HG02884 (cell line): ENCODE measurements at regions not wholly inside any gene's neighbourhood (a gene's known extent, or its start where the extent isn't known, plus 50 kb on each side); places are given as distances from the start of the nearest gene placed in this dataset.

Source experiments
- ATAC-seq: cut with Tn5 transposase; IDR thresholded peaks from one replicate; pipeline ENCODE4 v1.9.1; 2021; ENCODE audit warnings: mild to moderate bottlenecking, moderate library complexity; ENCODE audit not compliant: unreplicated experiment

DNA sequence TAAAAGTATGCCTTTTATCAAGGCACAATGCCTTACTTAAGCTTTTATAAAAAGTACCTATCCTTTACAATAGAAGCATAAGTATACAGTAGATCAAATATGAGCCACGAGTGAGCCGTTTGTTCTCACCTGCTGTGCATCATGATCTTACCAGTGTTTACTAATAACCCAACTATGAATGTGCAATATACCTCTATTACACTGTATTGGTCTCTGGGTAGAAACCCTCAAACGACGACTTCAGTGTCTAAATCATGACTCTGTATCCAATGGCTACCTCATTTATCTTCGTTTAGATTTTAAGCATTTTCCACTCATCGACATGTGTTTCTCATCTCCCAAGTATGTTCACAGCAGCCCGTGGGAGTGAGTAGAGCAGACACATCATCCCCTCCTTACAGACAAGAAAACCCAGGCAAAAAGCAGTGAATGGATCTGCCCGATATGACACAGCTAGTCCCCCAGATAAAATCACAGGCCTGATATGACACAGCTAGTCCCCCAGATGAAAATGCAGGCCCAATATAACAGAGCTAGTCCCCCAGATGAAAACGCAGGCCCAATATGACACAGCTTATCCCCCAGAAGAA, 279.8 kb downstream of the TNS1 start:
- ATAC-seq = no peak

GRCh38 chr2:217717646-217718045, 285.1 kb downstream of the TNS1 start:
- ATAC-seq = no peak

DNA sequence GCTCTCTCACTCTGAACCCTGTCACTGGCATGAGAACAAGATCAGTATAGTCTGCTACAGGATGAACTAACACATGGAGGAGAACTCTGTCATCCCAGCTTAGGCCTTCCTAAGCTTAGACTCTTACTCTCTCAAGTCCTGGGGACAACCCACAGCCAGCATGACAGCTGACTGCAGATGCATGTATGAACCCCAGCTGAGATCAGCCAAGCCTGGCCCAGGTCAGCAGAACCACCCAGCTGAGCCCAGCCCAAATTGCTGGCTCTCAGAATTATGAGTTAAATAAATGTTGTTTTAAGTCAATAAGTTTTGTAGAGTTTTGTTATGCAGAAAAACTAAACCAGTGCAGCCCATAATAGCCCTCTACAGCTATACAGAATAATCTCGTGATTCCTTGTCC, 287.3 kb downstream of the TNS1 start:
- no peak for ATAC-seq

DNA sequence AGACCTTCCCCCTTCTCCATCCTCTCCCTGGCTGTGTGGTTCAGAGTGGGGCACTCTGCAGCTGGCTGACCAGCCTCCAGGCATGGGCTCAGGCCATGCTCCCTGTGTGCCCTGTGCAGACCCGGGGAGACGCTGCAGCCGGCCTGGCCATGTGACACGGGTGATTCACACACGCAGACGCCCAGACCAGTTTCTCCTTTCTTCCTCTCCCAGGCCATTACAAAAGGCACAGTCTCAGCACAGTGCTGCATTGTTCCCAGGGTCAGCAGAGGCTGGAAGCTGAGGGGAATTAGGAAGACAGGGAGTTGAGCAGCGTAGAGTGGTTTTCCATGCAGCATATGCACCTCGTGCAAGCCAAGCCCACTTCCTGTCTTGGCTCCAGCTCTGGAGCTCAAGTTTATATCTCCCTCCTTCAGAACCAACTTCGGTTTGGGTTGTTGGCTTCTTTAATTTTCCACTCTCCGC, 288.5 kb downstream of the TNS1 start:
- ATAC-seq = no peak

DNA sequence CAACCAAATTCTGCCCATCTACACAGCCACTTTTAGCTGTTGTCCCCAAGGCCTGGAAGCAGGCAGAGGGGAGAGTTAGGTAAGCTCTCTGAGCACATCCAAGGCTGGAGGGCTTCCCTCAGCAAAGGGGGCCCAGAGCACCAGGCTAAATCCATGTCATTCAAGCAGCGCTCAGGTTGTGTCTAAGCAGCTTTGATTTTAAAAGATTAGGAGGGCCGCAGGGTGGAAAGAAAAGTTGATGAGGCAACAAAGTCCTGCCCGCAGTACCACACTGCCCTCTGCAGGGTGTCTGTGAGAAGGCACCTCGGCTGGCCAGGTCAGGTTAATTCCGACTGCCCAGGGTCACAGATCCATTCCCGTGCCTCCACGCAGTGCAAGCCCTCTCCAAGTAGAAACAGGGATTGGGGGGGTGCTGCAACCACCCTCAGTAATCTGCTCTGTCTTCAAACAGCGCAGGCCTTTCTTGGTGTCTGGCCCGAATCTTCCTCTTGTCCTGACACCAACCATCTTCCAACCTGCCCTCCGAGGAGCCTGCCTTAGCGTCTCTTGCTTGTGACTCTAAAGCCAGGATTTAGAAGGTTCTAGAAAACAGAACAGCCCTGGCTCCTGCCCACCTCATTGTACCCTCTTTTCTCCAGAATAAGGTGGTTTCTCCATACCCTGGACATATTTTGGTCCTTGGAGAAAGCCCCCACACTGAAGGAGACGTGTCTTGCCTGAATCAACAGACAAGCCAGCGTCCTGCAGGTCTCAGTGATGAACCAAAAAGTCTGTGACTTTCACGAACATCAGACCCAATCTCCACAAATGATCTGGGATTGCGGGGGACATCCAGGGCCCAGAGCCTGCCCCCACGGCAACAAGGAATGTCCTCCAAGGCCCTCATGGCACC, 289.2 kb downstream of the TNS1 start:
- no peak for ATAC-seq

- ATAC-seq = no peak
Measured at GRCh38 chr2:217712431-217712830, 290.4 kb downstream of the TNS1 start.

DNA sequence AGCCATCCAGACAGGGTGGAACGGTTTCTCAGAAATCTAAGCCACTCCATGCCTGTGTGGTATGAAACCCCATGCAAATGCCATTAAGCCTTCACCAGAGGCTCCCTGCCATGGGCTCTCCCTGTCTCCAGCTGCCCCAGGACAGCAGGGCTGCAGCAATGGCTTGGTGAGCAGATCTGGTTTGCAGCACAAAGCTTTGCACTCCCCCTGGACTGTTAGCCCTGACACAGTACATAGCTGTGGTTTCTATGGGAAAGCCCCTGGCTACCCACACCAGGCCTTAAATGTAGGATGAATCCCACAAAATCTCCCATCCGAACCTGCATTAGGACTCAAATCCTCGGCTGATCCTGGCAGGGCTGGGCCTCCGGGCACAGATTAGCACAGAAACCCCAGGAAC, 291.6 kb downstream of the TNS1 start:
- no peak for ATAC-seq

DNA sequence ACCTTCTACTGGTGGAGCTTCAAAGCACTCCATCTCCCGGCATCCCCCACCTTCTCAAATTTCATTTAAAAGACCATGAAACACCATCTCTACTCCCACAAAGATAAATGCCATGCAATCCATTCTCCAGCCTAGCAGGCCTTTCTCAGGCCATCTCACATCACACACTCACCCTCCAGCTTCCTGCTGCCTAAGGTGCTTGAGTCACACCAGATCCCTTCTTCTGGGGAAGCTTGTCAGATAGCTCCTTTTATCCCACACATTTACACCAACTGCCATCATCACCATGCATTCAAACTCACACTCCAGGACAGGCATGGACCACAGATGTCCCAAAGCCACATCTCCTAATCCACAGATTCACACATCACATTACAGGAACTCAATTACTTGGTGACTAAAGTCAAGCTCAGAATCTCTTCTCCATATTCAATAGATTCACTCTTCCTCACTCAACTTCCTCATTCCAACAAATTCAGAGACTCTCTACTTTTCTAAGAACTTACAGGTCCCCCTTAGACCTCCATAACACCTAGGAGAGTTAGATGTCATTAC, 292.5 kb downstream of the TNS1 start:
- no peak for ATAC-seq

GRCh38 chr2:217709478-217710210, 293.2 kb downstream of the TNS1 start:
- no peak for ATAC-seq

DNA sequence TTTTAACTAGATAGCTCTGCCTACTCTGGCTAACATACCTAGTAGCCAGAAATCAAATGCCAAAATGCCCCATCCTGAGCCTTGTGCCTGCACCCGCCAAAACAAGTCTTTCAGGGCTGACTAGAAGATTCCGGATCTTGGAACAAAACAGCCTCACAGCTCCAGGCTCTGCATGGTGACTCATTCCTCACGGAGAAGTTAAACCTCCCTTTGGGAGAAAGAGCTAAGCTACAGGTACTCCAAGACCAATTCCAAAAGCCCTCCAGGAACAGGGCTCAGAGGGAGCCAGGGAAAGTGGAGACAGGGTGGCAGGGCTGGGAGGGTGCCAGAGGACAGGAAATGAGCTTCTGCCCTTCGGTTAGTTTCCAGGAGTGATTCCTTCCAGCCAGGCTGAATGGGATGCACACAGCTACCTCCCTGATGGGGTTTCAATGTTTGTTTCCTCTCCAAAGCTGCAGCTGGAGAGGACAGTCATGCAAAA, 295.6 kb downstream of the TNS1 start:
- no peak for ATAC-seq

- ATAC-seq = no peak
Measured at GRCh38 chr2:217706513-217706912, 296.3 kb downstream of the TNS1 start.

GRCh38 chr2:217706095-217706494, 296.7 kb downstream of the TNS1 start:
- ATAC-seq = no peak

DNA sequence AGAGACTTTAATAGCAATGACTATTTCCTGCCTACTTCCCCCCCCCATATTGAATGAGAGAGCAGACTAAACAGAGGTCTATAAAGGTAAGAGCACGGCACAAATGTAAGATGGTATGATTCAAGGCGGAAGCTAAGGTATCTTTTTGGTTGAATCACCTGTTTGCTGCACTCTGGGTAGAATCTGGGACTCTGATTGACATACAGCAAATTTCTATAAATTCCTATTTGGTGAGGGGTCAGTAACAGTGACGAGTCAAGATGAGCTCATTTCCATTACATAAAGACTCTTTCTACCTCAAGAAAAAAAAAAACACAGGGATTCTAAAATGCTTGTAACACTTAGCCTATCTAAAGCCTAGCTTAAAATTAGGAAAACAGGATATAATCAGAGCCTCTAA, 297.3 kb downstream of the TNS1 start:
- ATAC-seq = no peak

DNA sequence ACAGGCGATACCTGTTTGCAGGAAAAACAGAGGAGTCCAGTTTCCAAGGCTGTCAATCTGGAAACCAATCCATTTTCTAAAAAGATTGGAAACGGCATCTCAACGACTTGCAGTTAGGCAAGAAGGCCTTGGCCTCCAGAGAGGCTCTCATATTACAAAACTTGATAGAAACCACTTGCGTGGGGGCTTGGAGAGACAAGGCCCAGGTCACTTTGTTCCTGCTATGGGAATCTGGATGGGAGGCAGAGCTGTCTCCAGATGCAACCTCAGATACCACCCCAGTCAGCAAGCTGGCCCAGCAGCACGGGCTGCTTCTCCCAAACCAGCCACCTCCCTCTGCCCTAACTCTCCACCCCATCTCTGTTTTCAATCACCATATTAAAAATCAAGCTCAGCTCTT, 298.8 kb downstream of the TNS1 start:
- no peak for ATAC-seq

DNA sequence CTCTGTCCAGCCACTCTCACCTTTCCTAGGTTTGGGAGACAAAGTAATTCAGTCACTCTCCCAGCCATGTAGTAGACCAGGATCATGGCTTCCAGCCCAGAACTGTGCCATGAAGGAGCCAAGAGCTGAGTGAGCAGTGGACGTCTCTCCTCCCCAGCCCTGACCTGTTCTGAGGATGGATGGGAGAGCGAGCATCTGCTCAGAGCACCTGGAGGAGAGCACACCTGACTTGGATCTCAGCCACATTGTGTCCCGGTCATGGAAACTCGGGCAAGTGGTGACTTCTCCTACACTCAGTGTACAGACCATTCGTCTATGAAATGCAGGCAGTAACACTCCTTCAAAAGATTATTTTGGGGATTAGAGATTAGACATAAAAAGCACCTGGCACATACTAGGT, 299.7 kb downstream of the TNS1 start:
- ATAC-seq = no peak

- ATAC-seq = no peak
Measured at GRCh38 chr2:217701622-217702021, 301.2 kb downstream of the TNS1 start.

- no peak for ATAC-seq
Measured at GRCh38 chr2:217698691-217699090, 304.1 kb downstream of the TNS1 start.

DNA sequence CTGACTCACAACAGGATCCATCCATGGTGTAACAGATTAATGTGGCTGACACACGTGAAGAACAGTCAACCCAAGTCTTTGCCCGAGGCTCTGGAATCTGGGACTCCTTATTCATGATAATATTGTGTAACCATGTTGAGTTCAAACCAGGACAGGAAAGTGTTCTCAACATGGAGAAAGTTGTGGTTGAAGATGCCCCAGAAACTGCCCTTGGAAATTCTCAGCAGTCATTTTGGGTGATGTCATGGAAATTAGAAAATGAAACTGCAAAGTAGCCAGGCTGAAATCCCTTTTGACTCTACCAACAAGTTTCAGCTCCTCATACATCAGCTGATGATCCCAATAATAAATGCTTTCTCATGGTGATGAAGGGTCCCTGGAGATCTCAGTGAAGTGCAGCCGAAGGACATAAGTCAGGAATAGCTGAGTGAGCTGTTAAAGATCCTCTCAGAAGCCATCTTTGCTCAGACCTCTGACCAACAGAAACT, 307.7 kb downstream of the TNS1 start:
- no peak for ATAC-seq

DNA sequence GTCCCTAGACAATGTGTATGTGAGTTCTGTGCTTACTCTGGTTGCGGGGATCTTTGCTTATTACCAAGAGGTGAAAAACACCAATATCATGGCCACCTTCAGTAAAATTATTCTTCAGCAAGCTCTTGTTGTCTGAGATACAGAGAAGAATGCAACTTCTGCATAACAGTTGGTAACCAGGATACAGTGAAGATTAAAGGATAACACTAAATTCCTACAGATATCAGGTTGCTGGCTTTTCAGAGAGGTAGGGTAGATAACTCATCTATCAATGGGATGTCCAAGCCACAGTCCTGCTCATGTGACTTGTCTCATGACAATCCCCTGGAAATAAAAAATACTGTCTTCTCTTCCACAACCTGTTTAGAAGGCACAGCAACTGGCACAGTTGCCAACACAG, 308.5 kb downstream of the TNS1 start:
- no peak for ATAC-seq

DNA sequence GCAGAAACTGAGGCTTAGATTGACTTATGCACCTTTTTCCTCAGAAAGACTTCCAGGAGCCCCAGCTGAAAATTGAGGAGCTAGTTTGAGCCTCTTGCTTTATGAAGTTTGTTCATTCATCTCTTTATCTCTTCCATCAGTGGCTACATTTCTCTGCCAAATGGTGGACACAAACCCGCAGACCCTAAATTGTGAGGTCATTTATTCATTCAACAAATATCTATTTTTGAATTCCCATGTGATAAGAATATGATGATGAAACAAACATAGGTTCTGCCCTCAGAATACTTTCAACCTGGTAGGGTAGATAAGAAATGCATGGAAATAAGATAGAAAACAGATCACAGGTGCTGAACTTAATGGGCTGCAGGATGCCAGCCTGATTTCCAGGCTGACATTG, 309.4 kb downstream of the TNS1 start:
- no peak for ATAC-seq
